ENCODE measurements at regions not wholly inside any gene's neighbourhood (a gene's known extent, or its start where the extent isn't known, plus 50 kb on each side); places are given as distances from the start of the nearest gene placed in this dataset.

GRCh38 chr12:124114316-124114715 is 141.3 kb downstream of the ZNF664 start:
- no peak for TF ChIP-seq CTCF (IDR thresholded peaks at IDR 0.05; ENCODE audit: control insufficient read depth, insufficient read depth, low read depth, low read length, missing control alignments)
- DNase-seq (ENCODE audit: low read depth), result no peak
- H3K4me3 ChIP-seq (ENCODE audit: control insufficient read depth, low read depth, low read length), result no peak overlapping the region

- no peak overlapping the region for H3K4me3 ChIP-seq (ENCODE audit: control insufficient read depth, low read depth, low read length)
- no peak for TF ChIP-seq CTCF (IDR thresholded peaks at IDR 0.05; ENCODE audit: control insufficient read depth, insufficient read depth, low read depth, low read length, missing control alignments)
- DNase-seq (ENCODE audit: low read depth), result no peak
These were observed 142.5 kb downstream of the ZNF664 start for GRCh38 chr12:124115496-124115895.

GRCh38 chr12:124115976-124116690 is 143.1 kb downstream of the ZNF664 start:
- TF ChIP-seq CTCF (IDR thresholded peaks at IDR 0.05; ENCODE audit: control insufficient read depth, insufficient read depth, low read depth, low read length, missing control alignments), result no peak
- H3K4me3 ChIP-seq (ENCODE audit: control insufficient read depth, low read depth, low read length), result no peak overlapping the region
- DNase-seq (ENCODE audit: low read depth), result no peak

- no peak for TF ChIP-seq CTCF (IDR thresholded peaks at IDR 0.05; ENCODE audit: control insufficient read depth, insufficient read depth, low read depth, low read length, missing control alignments)
- DNase-seq (ENCODE audit: low read depth), result no peak
- H3K4me3 ChIP-seq (ENCODE audit: control insufficient read depth, low read depth, low read length), result no peak overlapping the region
These were observed 147.7 kb downstream of the ZNF664 start for GRCh38 chr12:124120739-124121138.

- H3K4me3 ChIP-seq (ENCODE audit: control insufficient read depth, low read depth, low read length), result no peak overlapping the region
- no peak for DNase-seq (ENCODE audit: low read depth)
- no peak for TF ChIP-seq CTCF (IDR thresholded peaks at IDR 0.05; ENCODE audit: control insufficient read depth, insufficient read depth, low read depth, low read length, missing control alignments)
These were observed 149.7 kb downstream of the ZNF664 start for GRCh38 chr12:124122722-124123121.

- no peak for DNase-seq (ENCODE audit: low read depth)
- H3K4me3 ChIP-seq (ENCODE audit: control insufficient read depth, low read depth, low read length), result no peak overlapping the region
- TF ChIP-seq CTCF (IDR thresholded peaks at IDR 0.05; ENCODE audit: control insufficient read depth, insufficient read depth, low read depth, low read length, missing control alignments), result no peak
These were observed 150.4 kb downstream of the ZNF664 start for GRCh38 chr12:124123296-124124000.

Data from AG09309 (cell line).